GM13977 (cell line): ENCODE measurements at regions not wholly inside any gene's neighbourhood (a gene's known extent, or its start where the extent isn't known, plus 50 kb on each side); places are given as distances from the start of the nearest gene placed in this dataset.

Source experiments
- DNase-seq: peaks from one replicate; pipeline ENCODE4 v3.0.0; 2012; ENCODE audit warnings: low spot score
- CTCF ChIP-seq: IDR thresholded peaks from 2 replicates; pipeline ENCODE4 v1.5.1; 2012; ENCODE audit warnings: mild to moderate bottlenecking, control low read depth; ENCODE audit not compliant: insufficient read depth; ENCODE audit errors: extremely low read depth, missing control alignments
- in situ Hi-C: fragments of 300-500 bp; cut with MboI; formaldehyde crosslinking; loops from one replicate; pipeline ENCODE4 v1.12.0; 2022; ENCODE audit warnings: low sequenced_read_pairs, low pct_unique_long_range_greater_than_20kb, mixed read lengths, inconsistent platforms; ENCODE audit not compliant: unreplicated experiment

GRCh38 chr2:107008843-107009242 lies 122.9 kb upstream of the ST6GAL2 start:
- in situ Hi-C loops: no loop called here
- TF ChIP-seq CTCF: no peak
- DNase-seq: no peak

GRCh38 chr2:107009275-107009674 lies 123.3 kb upstream of the ST6GAL2 start:
- DNase-seq: no peak
- TF ChIP-seq CTCF: no peak
- in situ Hi-C loops: no loop called here

GRCh38 chr2:107012714-107013306 lies 126.8 kb upstream of the ST6GAL2 start:
- DNase-seq: no peak
- no peak for TF ChIP-seq CTCF
- in situ Hi-C loops: no loop called here

- in situ Hi-C loops: no loop called here
- no peak for TF ChIP-seq CTCF
- no peak for DNase-seq
Measured at GRCh38 chr2:107013884-107014283, 127.9 kb upstream of the ST6GAL2 start.

- TF ChIP-seq CTCF: no peak
- DNase-seq: no peak
- in situ Hi-C loops: no loop called here
Measured at GRCh38 chr2:107018366-107018765, 132.4 kb upstream of the ST6GAL2 start.

- no peak for TF ChIP-seq CTCF
Measured at GRCh38 chr2:107020392-107020791, 134.4 kb upstream of the ST6GAL2 start.

GRCh38 chr2:107024269-107024668 lies 138.3 kb upstream of the ST6GAL2 start:
- DNase-seq: no peak
- in situ Hi-C loops: no loop called here
- no peak for TF ChIP-seq CTCF

More at GRCh38 chr2:107020392-107020791, 134.4 kb upstream of the ST6GAL2 start:
- DNase-seq: no peak
- in situ Hi-C loops: no loop called here
